Astrocyte of the spinal cord (primary cell): ENCODE measurements at regions not wholly inside any gene's neighbourhood (a gene's known extent, or its start where the extent isn't known, plus 50 kb on each side); places are given as distances from the start of the nearest gene placed in this dataset.

Experiments used
- DNase-seq: peaks from one replicate; pipeline ENCODE4 v3.0.0; 2011; ENCODE audit warnings: low read depth, low spot score
- H3K4me3 ChIP-seq: 2 replicates; pipeline ENCODE4 v1.5.1; 2011; ENCODE audit warnings: low read depth, mild to moderate bottlenecking, low read length, moderate library complexity
- in situ Hi-C: cut with HindIII; loops from 2 replicates; pipeline ENCODE4 v1.10.0; 2017; ENCODE audit warnings: low sequenced_read_pairs
- TF ChIP-seq, protein P1 (sequence below): IDR thresholded peaks from 2 replicates; pipeline ENCODE4 v1.5.1; 2012; ENCODE audit warnings: low read depth, mild to moderate bottlenecking, low read length, inconsistent platforms

- no peak for DNase-seq
- TF ChIP-seq, protein P1, sequence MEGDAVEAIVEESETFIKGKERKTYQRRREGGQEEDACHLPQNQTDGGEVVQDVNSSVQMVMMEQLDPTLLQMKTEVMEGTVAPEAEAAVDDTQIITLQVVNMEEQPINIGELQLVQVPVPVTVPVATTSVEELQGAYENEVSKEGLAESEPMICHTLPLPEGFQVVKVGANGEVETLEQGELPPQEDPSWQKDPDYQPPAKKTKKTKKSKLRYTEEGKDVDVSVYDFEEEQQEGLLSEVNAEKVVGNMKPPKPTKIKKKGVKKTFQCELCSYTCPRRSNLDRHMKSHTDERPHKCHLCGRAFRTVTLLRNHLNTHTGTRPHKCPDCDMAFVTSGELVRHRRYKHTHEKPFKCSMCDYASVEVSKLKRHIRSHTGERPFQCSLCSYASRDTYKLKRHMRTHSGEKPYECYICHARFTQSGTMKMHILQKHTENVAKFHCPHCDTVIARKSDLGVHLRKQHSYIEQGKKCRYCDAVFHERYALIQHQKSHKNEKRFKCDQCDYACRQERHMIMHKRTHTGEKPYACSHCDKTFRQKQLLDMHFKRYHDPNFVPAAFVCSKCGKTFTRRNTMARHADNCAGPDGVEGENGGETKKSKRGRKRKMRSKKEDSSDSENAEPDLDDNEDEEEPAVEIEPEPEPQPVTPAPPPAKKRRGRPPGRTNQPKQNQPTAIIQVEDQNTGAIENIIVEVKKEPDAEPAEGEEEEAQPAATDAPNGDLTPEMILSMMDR = no peak
- in situ Hi-C loops = no loop called here
- no peak overlapping the region for H3K4me3 ChIP-seq
These were observed 343.8 kb upstream of the RBFOX1 start for GRCh38 chr16:6988846-6989245.

- H3K4me3 ChIP-seq = no peak overlapping the region
- in situ Hi-C loops = no loop called here
- DNase-seq = no peak
- TF ChIP-seq, protein P1 = no peak
These were observed 354.7 kb upstream of the RBFOX1 start for GRCh38 chr16:6977916-6978315.

DNA sequence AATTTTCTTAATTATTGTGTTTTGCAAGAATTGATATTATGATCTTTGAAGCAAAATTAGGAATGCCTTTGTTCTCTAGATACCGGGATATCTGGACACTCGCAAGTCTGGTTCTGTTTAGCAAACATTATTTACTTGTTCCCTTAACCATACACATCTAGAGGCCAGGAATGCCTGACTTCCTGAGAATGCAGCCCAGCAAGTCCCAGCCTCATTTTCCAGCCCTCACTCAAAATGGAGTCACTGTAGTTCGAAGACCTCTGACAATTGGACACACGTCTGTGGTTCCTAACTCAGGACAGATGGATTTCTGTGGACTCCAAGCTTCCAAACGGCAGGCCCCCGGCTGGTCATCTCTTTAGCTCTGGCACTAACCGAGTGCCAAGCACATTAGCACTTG is 355.4 kb upstream of the RBFOX1 start:
- no peak overlapping the region for H3K4me3 ChIP-seq
- in situ Hi-C loops = no loop called here
- DNase-seq = no peak
- TF ChIP-seq, protein P1 = no peak

- TF ChIP-seq, protein P1 = no peak
- H3K4me3 ChIP-seq = no peak overlapping the region
- in situ Hi-C loops = no loop called here
- DNase-seq = no peak
These were observed 355.9 kb upstream of the RBFOX1 start for GRCh38 chr16:6976716-6977115.

DNA sequence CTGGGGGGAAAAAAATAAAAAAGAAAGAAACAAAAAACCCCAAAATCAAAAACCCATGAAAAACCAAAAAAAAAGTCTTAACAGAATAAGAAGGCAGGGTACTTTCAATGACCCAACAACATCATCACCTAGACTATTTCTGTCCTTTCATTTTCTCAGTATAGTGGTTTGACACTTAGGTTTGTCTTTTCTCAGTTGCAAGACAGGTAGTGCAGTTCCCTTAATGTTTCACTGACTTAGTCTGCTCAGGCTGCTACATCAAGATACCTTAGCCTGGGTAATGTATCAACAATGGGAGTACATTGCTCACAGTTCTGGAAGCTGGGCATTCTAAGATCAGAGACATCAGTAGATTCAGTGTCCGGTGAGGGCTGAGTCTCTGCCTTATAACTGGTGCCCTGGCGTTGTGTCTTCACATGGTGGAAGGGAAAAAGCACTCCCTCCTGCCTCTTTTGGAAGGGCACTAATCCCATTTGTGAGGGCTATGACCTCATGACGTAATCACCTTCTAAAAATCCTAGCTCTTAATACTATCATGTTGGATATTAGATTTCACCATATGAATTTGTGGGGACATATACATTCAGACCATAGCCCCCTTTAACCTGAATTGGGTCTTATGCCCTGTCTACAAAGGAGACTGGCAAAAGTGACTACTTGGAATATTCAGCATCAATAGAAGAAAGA is 362.3 kb upstream of the RBFOX1 start:
- no peak for DNase-seq
- TF ChIP-seq, protein P1 = no peak
- no peak overlapping the region for H3K4me3 ChIP-seq
- in situ Hi-C loops = no loop called here

DNA sequence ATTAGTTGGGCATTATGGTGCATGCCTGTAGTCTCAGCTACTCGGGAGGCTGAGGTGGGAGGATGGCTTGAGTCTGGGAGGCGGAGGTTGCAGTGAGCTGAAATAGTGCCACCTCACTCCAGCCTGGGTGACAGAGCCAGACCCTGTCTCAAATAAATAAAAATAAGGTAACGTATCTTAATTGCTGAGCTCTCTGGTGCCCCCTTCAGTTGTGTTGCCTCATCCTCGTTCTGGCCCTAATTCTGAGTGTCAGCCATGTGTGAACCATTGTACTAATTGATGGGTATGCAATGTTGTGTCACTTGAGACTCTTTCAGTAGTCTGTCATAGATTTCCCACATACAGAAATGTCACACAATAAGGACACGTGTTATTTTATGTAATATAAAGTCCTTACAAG is 363.1 kb upstream of the RBFOX1 start:
- in situ Hi-C loops = no loop called here
- DNase-seq = no peak
- H3K4me3 ChIP-seq = no peak overlapping the region
- TF ChIP-seq, protein P1 = no peak
